GM18517 (cell line): ENCODE measurements at regions not wholly inside any gene's neighbourhood (a gene's known extent, or its start where the extent isn't known, plus 50 kb on each side); places are given as distances from the start of the nearest gene placed in this dataset.

Experiments
- ATAC-seq: cut with Tn5 transposase; IDR thresholded peaks from one replicate; pipeline ENCODE4 v1.9.1; 2021; ENCODE audit warnings: mild to moderate bottlenecking, moderate library complexity; ENCODE audit not compliant: unreplicated experiment

GRCh38 chrX:40199704-40200103, 101.9 kb upstream of the BCOR start:
- ATAC-seq = no peak

GRCh38 chrX:40197071-40197470, 99.3 kb upstream of the BCOR start:
- no peak for ATAC-seq

GRCh38 chrX:40195368-40195767, 97.6 kb upstream of the BCOR start:
- no peak for ATAC-seq

- no peak for ATAC-seq
Observed at GRCh38 chrX:40192196-40192595, 94.4 kb upstream of the BCOR start.

- ATAC-seq = no peak
Observed at GRCh38 chrX:40189637-40190036, 91.9 kb upstream of the BCOR start.

- no peak for ATAC-seq
Observed at GRCh38 chrX:40188573-40189417, 91.0 kb upstream of the BCOR start.

GRCh38 chrX:40184968-40185367, 87.2 kb upstream of the BCOR start:
- no peak for ATAC-seq

- ATAC-seq = no peak
Observed at GRCh38 chrX:40182615-40183014, 84.9 kb upstream of the BCOR start.

- ATAC-seq = no peak
Observed at GRCh38 chrX:40182095-40182494, 84.3 kb upstream of the BCOR start.

- no peak for ATAC-seq
Observed at GRCh38 chrX:40179283-40179682, 81.5 kb upstream of the BCOR start.

- ATAC-seq = no peak
Observed at GRCh38 chrX:40177942-40178715, 80.4 kb upstream of the BCOR start.

GRCh38 chrX:40177489-40177888, 79.7 kb upstream of the BCOR start:
- ATAC-seq = no peak

- ATAC-seq = no peak
Observed at GRCh38 chrX:40177117-40177430, 79.3 kb upstream of the BCOR start.

- no peak for ATAC-seq
Observed at GRCh38 chrX:40176351-40177116, 78.8 kb upstream of the BCOR start.

- ATAC-seq = no peak
Observed at GRCh38 chrX:40175511-40176350, 78.0 kb upstream of the BCOR start.

- ATAC-seq = no peak
Observed at GRCh38 chrX:40174854-40175510, 77.2 kb upstream of the BCOR start.

GRCh38 chrX:40174001-40174853, 76.5 kb upstream of the BCOR start:
- no peak for ATAC-seq

GRCh38 chrX:40173143-40174000, 75.6 kb upstream of the BCOR start:
- ATAC-seq = no peak
